ENCODE measurements at regions not wholly inside any gene's neighbourhood (a gene's known extent, or its start where the extent isn't known, plus 50 kb on each side); places are given as distances from the start of the nearest gene placed in this dataset.
"Not testable (repeated sequence)": the region's sequence is repeated elsewhere in the genome, so short reads cannot be mapped to it uniquely, and the experiment has no call there.

GRCh38 chr2:239866778-239867177 lies 158.4 kb downstream of the NDUFA10 start:
- no peak for DNase-seq (ENCODE audit: low read depth in 1 of 2, low spot score in 1 of 2)

DNA sequence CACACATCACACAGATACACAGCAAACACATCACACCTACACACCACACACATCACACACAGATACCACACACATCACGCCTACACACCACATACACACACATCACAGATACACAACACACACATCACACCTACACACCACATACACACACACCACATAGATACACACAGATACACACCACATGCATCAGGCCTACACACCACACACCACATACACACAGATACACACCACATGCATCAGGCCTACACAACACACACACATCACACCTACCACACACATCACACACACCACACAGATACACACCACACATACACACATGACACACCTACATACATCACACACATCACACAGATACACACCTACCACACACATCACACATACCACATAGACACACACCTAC lies 158.8 kb downstream of the NDUFA10 start:
- no peak for DNase-seq (ENCODE audit: low read depth in 1 of 2, low spot score in 1 of 2)

- DNase-seq (ENCODE audit: low read depth in 1 of 2, low spot score in 1 of 2): not testable (repeated sequence)
Measured at GRCh38 chr2:239865856-239866255, 159.3 kb downstream of the NDUFA10 start.

DNA sequence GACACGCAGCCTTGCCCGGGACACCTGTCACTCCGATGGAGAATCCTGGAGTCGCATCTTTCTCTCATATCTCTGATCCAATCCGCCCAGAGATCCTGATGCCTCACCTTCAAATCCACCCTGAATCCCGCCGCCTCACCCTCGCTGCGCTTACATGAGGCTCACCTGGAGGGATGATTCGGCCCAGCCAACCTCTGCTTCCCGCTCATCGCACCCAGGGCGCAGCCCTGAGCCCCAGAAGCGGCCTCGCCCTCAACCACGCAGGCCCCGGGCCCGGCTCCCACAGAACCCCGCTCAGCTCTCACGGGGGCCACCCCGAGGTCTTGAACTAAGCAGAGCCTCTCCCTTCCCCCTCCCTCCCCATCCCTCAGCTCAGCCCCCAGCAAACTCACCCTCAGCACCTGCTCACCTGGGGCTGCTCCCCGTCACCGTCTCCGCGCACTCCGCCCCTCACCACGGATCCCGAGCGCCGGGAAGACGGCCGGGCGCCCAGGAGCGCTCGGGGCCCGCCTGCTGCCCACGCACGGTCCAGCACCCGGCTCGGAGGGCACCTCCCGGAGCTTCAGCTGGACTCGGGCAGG lies 160.0 kb downstream of the NDUFA10 start:
- DNase-seq (ENCODE audit: low read depth in 1 of 2, low spot score in 1 of 2): no peak

- DNase-seq (ENCODE audit: low read depth in 1 of 2, low spot score in 1 of 2): no peak
Measured at GRCh38 chr2:239864247-239865058, 160.7 kb downstream of the NDUFA10 start.

DNA sequence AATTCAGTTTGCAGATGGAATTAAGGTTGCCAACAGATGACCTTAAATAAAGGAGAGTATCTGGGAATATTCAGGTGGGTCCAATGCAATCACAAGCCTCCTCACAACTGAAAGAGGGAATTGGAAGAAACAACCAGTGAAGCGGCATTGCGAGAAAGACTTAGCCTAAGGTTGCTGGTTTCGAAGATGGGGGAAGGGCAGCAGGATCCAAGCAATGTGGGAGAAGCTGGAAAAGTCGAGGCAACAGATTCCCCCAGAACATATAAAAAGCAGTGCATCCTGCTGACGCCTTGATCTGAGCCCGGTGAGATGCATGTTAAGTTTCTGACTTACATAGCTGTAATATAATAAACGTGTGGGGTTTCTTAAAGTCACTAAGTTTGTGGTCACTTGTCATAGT lies 162.5 kb downstream of the NDUFA10 start:
- no peak for DNase-seq (ENCODE audit: low read depth in 1 of 2, low spot score in 1 of 2)

- no peak for DNase-seq (ENCODE audit: low read depth in 1 of 2, low spot score in 1 of 2)
Measured at GRCh38 chr2:239858179-239858578, 167.0 kb downstream of the NDUFA10 start.

DNA sequence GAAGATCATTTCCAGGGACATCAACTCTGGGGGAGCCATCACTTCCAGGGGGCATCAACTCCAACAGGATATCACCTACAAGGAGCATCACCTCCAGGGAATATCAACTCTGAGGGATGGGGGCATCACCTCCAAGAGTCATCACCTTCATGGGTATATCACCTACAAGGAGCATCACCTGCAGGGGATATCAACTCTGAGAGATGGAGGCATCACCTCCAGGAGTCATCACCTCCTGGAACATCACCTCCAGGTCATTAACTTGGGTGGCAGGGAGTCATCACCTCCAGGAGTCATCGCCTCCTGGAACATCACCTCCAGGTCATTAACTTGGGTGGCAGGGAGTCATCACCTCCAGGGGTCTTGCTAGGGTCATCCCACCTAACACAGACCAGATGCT lies 167.6 kb downstream of the NDUFA10 start:
- no peak for DNase-seq (ENCODE audit: low read depth in 1 of 2, low spot score in 1 of 2)

- DNase-seq (ENCODE audit: low read depth in 1 of 2, low spot score in 1 of 2): no peak
Measured at GRCh38 chr2:239856620-239857285, 168.4 kb downstream of the NDUFA10 start.

- DNase-seq (ENCODE audit: low read depth in 1 of 2, low spot score in 1 of 2): no peak
Measured at GRCh38 chr2:239855863-239856587, 169.1 kb downstream of the NDUFA10 start.

GRCh38 chr2:239854596-239854995 lies 170.5 kb downstream of the NDUFA10 start:
- no peak for DNase-seq (ENCODE audit: low read depth in 1 of 2, low spot score in 1 of 2)

DNA sequence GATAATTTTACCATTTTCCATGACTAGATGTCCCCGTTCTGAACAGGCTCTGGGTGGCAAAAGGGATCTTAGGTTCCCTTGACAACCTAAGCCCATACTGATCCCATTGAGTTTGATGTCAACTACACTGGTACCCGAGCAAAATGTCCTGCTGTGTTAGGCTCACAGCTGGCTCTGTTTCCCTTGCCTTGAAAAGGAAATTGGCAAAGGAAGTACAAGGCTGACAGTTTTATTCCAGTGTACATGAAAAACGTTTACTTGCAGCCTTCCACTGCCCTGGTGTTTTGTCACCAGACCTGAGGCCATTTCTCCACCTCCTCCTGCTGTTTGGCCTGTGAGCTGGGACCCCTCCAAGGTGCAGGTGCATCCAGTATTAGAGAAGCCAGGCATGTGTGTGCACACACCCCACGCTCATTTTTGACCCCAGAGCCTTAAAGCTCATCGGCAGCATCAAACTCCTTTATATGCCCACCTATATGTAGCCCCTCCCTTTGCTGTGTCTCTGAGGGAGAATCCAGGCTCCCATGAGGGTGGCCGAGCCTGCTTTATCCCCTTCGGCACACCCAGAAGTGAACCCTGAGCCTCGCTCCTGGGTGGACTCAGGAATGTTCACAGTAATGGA lies 171.3 kb downstream of the NDUFA10 start:
- DNase-seq (ENCODE audit: low read depth in 1 of 2, low spot score in 1 of 2): no peak

DNA sequence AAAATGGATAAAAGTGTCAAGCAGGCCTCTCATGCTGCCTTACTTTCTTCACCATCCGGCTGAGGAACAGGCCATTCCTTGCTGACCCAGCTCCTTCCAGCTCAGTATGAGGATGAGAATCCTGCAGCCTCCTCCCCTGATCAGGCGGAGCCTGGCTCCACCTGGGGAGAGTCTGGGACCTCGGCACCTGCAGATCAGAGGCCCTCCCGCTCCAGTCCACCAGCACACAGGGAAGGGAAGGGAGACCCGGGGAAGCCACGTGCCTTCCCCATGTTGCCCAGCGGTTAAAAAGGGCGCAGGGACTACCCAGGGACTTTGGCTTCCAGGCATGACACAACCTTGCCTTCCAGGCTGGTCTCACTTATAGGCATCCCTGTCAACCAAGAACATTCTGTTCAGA lies 172.0 kb downstream of the NDUFA10 start:
- DNase-seq (ENCODE audit: low read depth in 1 of 2, low spot score in 1 of 2): no peak

DNA sequence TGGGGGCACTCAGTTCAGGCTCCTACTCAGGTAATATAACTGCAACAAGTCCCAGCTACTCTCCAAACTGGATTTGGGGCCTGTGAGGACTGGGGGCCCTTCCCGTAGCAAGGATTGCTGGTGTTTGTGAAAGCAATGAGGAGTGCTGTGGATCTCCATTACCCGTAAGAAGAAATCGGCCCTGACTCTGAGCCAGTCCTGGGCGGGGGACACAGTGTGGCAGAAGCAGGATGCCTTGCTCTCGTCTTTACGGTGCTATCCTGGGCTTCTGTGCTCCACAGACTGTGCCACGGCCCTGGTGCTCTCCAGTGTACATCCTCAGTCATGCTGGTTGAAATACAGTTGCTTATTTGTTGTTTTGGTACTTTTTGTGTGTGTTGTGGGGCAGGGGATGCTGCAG lies 172.9 kb downstream of the NDUFA10 start:
- no peak for DNase-seq (ENCODE audit: low read depth in 1 of 2, low spot score in 1 of 2)

DNA sequence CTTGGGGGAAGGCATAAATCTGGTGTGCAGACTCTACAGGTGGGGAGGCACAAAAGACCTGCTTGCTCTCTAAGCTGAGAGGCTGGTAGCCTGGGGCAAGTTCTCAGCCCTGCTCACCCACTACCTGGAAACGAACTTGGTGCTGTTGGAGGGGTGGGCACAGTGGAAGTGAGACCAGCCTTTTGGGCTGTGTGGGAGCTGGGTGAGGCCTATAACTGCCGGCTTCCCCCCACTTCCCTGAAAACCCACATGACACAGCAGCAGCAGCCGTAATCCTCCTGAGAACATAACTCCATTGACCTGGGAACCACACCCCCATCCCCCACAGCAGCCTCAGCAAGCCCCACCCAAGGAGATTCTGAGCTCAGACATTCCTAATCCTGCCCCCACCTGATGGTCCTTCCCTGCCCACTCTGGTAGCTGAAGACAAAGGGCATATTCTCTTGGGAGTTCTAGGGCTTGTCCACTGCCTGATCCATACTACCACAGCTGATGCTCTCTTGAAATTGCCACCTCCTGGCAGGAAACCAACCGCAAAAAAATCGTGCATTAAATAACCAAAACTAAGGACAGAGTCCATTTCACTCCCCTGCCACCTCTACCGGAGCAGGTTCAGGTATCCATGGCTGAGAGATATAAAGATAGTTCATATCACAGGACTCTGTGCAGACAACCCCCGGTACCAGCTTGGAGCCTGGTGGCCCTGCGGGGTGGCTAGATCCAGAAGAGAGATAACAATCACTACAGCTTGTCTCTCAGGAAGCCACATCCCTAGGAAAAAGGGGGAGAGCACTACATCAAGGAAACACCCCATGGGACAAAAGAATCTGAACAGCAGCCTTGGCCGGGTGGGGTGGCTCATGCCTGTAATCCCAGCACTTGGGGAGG lies 178.1 kb downstream of the NDUFA10 start:
- no peak for DNase-seq (ENCODE audit: low read depth in 1 of 2, low spot score in 1 of 2)

- no peak for DNase-seq (ENCODE audit: low read depth in 1 of 2, low spot score in 1 of 2)
Measured at GRCh38 chr2:239845968-239846367, 179.2 kb downstream of the NDUFA10 start.

DNA sequence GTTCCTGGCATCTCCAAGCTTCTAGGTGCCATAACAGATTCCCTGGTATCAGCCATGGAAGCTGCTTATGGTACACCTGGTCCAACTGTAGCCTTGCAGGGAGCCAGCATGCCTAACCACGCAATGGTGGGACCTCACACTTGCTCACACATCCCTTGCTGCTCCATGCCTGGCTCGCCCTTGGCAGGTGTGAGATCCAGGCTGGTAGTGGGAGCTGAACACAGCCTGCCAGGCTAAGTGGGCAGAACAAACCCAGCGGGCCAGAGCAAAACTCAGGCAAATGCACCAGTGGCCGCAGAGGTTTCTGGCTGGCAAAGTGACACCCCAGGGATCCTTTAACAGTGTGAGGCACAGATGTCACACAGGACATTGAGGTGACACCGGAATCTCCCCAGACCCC lies 185.8 kb downstream of the NDUFA10 start:
- DNase-seq (ENCODE audit: low read depth in 1 of 2, low spot score in 1 of 2): no peak

DNA sequence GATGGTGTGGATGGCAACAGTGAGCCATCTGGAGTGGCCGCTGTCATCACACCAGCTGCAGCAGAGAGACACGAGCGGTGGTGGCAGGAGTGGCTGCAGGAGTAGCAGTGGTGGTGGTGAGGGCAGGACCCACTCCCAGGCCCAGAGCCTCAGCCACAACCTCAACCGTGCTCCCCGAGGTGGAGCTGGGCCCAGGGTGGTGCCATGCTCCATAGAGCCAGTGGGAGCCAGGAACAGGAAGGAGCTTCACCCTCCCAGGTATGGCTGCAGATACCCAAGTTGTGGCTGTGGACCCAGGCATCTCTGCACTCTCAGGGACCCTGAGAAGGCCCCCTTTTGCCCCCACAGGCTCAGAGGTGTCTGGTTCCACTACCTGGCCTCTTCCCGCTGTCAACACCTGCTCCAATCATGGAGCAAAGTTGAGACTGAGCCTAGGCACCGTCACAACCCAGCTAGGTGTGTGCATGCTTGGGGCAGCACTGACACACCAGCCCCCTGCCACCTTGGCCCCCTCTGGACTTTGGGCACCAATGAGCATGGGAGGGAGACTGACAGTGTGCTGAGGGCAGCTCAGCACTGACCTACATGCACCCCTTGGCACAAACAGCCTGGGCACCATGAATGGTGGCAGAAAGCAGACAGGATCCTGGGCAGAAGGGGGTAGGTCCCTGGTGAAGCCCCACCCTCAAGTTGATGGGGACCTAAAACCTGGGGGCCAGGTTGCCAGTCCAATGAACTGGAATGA lies 188.9 kb downstream of the NDUFA10 start:
- no peak for DNase-seq (ENCODE audit: low read depth in 1 of 2, low spot score in 1 of 2)

- DNase-seq (ENCODE audit: low read depth in 1 of 2, low spot score in 1 of 2): no peak
Measured at GRCh38 chr2:239835056-239835455, 190.1 kb downstream of the NDUFA10 start.

GRCh38 chr2:239834143-239834542 lies 191.0 kb downstream of the NDUFA10 start:
- DNase-seq (ENCODE audit: low read depth in 1 of 2, low spot score in 1 of 2): no peak

Data from activated CD4-positive, alpha-beta T cell treated with anti-CD3 and anti-CD28 coated beads, Interleukin-2, amount 50 U/mL, for 24 hours (primary cell).